PC-3 (cell line): ENCODE measurements at regions not wholly inside any gene's neighbourhood (a gene's known extent, or its start where the extent isn't known, plus 50 kb on each side); places are given as distances from the start of the nearest gene placed in this dataset.

Experiments used
- ATAC-seq: fragments of 200-7000 bp; cut with Tn5 transposase; 2 replicates; pipeline ENCODE4 v1.9.1; 2020; ENCODE audit warnings: mild to moderate bottlenecking, moderate library complexity
- BruUV-seq: library from RNA; stranded (reverse); fragments of 400-500 nt; replicated peaks from 2 replicates; lab custom pipeline; 2021; lab: Mats Ljungman, UMichigan
- CTCF ChIA-PET: fragments of 300-600 bp; sonication (Branson Sonifier 250); formaldehyde crosslinking; loops from one replicate; lab custom pipeline; 2022; ENCODE audit warnings: antibody characterized with exemption; lab: Charles Lee
- POLR2A ChIA-PET: fragments of 300-600 bp; sonication (Branson Sonifier 250); formaldehyde crosslinking; loops from one replicate; lab custom pipeline; 2022; ENCODE audit warnings: antibody characterized with exemption; ENCODE audit not compliant: unreplicated experiment; lab: Charles Lee
- DNase-seq: peaks from one replicate; pipeline ENCODE4 v3.0.0-alpha.2; 2015
- H2AFZ ChIP-seq: fragments of 300-600 bp; sonication (generic); 2 replicates; pipeline ENCODE4 v1.6.0; 2016; ENCODE audit warnings: antibody characterized with exemption, low read length
- H3F3A ChIP-seq: fragments of 300-600 bp; sonication (generic); one replicate; pipeline ENCODE4 v1.6.0; 2017; ENCODE audit warnings: antibody characterized with exemption, low read length, control low read depth, mild to moderate bottlenecking; ENCODE audit not compliant: unreplicated experiment
- H3K27ac ChIP-seq: fragments of 300-600 bp; sonication (generic); 2 replicates; pipeline ENCODE4 v1.5.1; 2016; ENCODE audit warnings: mild to moderate bottlenecking, low read length
- H3K27me3 ChIP-seq: fragments of 300-600 bp; sonication (generic); 2 replicates; pipeline ENCODE4 v1.6.1; 2016; ENCODE audit warnings: low read length, mixed read lengths
- H3K36me3 ChIP-seq: fragments of 300-600 bp; sonication (generic); 2 replicates; pipeline ENCODE4 v1.6.1; 2016; ENCODE audit warnings: low read depth, mixed run types, low read length, mixed read lengths
- H3K4me1 ChIP-seq: fragments of 300-600 bp; sonication (generic); 2 replicates; pipeline ENCODE4 v1.5.1; 2016; ENCODE audit warnings: low read length; ENCODE audit not compliant: insufficient read depth
- H3K4me2 ChIP-seq: fragments of 300-600 bp; sonication (generic); 2 replicates; pipeline ENCODE4 v1.6.0; 2016; ENCODE audit warnings: low read length
- H3K4me3 ChIP-seq: fragments of 300-600 bp; sonication (generic); 2 replicates; pipeline ENCODE4 v1.5.1; 2016; ENCODE audit warnings: mild to moderate bottlenecking, low read length, mixed read lengths
- H3K79me2 ChIP-seq: fragments of 300-600 bp; sonication (generic); 2 replicates; pipeline ENCODE4 v1.6.1; 2017; ENCODE audit warnings: low read length, mixed read lengths
- H3K9ac ChIP-seq: fragments of 300-600 bp; sonication (generic); 2 replicates; pipeline ENCODE4 v1.6.0; 2016; ENCODE audit warnings: mild to moderate bottlenecking, low read length
- H3K9me2 ChIP-seq: fragments of 300-600 bp; sonication (generic); replicated peaks from 2 replicates; pipeline ENCODE4 v1.6.1; 2016; ENCODE audit warnings: mixed run types, low read length, mixed read lengths
- H3K9me3 ChIP-seq: fragments of 300-600 bp; sonication (generic); 2 replicates; pipeline ENCODE4 v1.6.1; 2016; ENCODE audit warnings: low read length, mixed read lengths
- H4K20me1 ChIP-seq: fragments of 300-600 bp; sonication (generic); 2 replicates; pipeline ENCODE4 v1.6.1; 2016; ENCODE audit warnings: low read length, mixed read lengths
- EZH2 ChIP-seq: fragments of 300-600 bp; sonication (generic); IDR thresholded peaks from one replicate; pipeline ENCODE4 v1.6.1; 2017; ENCODE audit warnings: antibody characterized with exemption, mild to moderate bottlenecking, low read length; ENCODE audit not compliant: unreplicated experiment
- EZH2phosphoT487 ChIP-seq: fragments of 300-600 bp; sonication (generic); IDR thresholded peaks from 2 replicates; pipeline ENCODE4 v1.6.1; 2018; ENCODE audit warnings: mild to moderate bottlenecking, antibody characterized with exemption, low read length, borderline replicate concordance
- intact Hi-C: fragments of 100-400 bp; cut with micrococcal nuclease; formaldehyde crosslinking; loops from 2 replicates; pipeline ENCODE4 v1.9.0; 2023
- TF ChIP-seq, protein P1 (sequence below): fragments of 300-600 bp; sonication (generic); conservative IDR thresholded peaks from 2 replicates; pipeline ENCODE4 v1.5.1; 2017; ENCODE audit warnings: antibody characterized with exemption, low read depth, mild to moderate bottlenecking, low read length

DNA sequence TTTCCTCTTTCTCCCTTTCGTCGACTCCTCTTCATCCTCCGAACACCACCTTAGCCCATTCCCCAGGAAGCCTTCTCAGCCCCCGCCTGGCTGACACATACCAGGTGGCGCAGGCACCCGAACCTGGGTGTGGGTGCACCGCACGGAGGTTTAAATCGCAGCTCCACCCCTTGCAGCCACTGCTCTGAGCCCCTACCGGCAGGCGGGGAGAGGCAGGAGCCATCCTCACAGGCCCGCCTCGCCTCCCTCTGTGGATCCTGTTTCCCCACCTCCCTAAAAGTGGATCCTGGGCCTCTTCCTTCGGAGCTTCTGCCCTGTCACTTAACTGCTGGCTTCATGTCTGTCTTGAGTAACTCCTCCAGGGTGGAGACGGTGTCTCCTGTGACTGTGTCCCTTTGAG, 110.7 kb downstream of the OLFM1 start:
- Histone ChIP-seq H3K9me3 (no peaks in the 10 kb centered on the region), H3K27ac (no peak overlapping the region), H2AFZ (no peak overlapping the region), H3K4me1 (no peaks in the 10 kb centered on the region), H3K36me3 (no peaks in the 10 kb centered on the region), H3K27me3 (peaks cover 22% of the 10 kb centered on the region), H3F3A (no peaks in the 10 kb centered on the region), H3K79me2 (no peaks in the 10 kb centered on the region), H3K4me3 (no peak overlapping the region), H3K9me2 (no peaks in the 10 kb centered on the region), H3K4me2 (no peak overlapping the region), H4K20me1 (no peaks in the 10 kb centered on the region), H3K9ac (no peak overlapping the region)
- intact Hi-C loops, result no loop called here
- no peak for ATAC-seq
- POLR2A ChIA-PET, result no interaction called here
- no TSS peak for BruUV-seq
- no peak for DNase-seq
- TF ChIP-seq, protein P1, sequence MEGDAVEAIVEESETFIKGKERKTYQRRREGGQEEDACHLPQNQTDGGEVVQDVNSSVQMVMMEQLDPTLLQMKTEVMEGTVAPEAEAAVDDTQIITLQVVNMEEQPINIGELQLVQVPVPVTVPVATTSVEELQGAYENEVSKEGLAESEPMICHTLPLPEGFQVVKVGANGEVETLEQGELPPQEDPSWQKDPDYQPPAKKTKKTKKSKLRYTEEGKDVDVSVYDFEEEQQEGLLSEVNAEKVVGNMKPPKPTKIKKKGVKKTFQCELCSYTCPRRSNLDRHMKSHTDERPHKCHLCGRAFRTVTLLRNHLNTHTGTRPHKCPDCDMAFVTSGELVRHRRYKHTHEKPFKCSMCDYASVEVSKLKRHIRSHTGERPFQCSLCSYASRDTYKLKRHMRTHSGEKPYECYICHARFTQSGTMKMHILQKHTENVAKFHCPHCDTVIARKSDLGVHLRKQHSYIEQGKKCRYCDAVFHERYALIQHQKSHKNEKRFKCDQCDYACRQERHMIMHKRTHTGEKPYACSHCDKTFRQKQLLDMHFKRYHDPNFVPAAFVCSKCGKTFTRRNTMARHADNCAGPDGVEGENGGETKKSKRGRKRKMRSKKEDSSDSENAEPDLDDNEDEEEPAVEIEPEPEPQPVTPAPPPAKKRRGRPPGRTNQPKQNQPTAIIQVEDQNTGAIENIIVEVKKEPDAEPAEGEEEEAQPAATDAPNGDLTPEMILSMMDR, result no peak
- TF ChIP-seq EZH2phosphoT487, result no peak
- TF ChIP-seq EZH2, result no peak
- CTCF ChIA-PET, result no interaction called here

DNA sequence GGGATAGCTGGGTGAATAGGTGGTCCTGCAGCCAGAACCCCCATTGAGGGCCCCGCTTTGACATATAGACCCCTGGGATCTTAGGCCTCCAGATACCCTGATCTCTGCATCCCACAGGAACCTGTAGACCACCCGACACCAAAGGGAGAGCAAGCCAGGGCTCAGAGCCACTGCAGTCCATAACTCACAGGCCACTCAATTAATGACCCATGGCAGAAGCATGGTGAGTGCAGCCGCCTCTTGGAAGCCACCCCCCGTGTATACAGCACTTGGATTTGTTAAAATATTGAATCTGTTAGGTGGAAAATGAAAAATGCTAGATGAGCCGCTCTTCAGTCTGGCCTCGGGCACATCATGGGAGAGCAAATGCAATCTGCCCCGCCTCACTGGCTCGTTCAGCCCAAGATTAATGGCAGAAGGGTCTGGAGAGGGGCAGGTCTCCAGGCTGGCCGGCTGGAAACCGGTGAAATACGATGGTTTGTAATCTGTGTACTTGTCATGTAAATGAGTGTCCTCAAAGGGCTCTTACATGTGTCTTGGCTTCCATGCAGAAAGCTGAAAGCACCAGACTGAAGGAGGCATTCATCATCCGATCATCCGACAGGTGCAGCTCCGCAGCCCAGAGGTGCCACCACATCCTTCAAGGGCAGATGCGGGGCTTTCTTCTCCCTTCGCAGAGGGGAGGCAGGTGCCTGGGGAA, 111.3 kb downstream of the OLFM1 start:
- BruUV-seq, result no TSS peak
- no peaks in the 10 kb centered on the region for H3K9me3 ChIP-seq
- DNase-seq (no peak), ATAC-seq (no peak)
- intact Hi-C loops, result no loop called here
- H3F3A ChIP-seq, result no peaks in the 10 kb centered on the region
- no peak overlapping the region for H2AFZ ChIP-seq
- H3K9ac ChIP-seq, result no peak overlapping the region
- no peak overlapping the region for H3K4me3 ChIP-seq
- CTCF ChIA-PET, result no interaction called here
- H3K9me2 ChIP-seq, result no peaks in the 10 kb centered on the region
- H3K79me2 ChIP-seq, result no peaks in the 10 kb centered on the region
- H4K20me1 ChIP-seq, result no peaks in the 10 kb centered on the region
- no peak overlapping the region for H3K4me2 ChIP-seq
- no peak overlapping the region for H3K27ac ChIP-seq
- no peaks in the 10 kb centered on the region for H3K4me1 ChIP-seq
- POLR2A ChIA-PET, result no interaction called here
- peaks cover 22% of the 10 kb centered on the region for H3K27me3 ChIP-seq
- no peaks in the 10 kb centered on the region for H3K36me3 ChIP-seq
- no peak for TF ChIP-seq EZH2
- no peak for TF ChIP-seq EZH2phosphoT487
- TF ChIP-seq, protein P1, result no peak

DNA sequence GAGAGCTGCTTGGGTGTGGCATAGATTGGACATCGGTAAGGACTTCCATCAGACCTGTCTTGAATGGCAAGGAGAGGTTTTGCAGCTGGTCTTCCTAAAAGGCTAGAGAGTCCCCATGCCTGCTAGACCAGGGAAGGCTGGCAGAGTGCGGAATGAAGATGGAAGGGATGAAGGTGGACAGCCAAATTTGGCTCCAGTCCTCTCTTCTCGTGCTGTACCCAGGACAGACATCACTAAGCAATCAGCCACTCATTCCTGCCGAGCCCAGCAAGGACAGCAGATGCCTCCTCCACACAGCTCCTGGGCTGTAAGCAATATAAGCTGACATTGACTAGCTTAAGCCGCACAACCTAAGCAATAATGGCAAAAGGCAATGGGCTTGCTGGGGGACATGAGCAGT, 112.0 kb downstream of the OLFM1 start:
- Histone ChIP-seq H3K79me2 (no peaks in the 10 kb centered on the region), H3K36me3 (no peaks in the 10 kb centered on the region)

More for the DNA sequence above, 112.0 kb downstream of the OLFM1 start:
- no peak overlapping the region for H2AFZ ChIP-seq
- DNase-seq (no peak), ATAC-seq (no peak)
- ChIA-PET CTCF (no interaction called here), POLR2A (no interaction called here)
- H3K9me2 ChIP-seq, result no peaks in the 10 kb centered on the region
- intact Hi-C loops, result no loop called here
- no peak overlapping the region for H3K4me2 ChIP-seq
- H4K20me1 ChIP-seq, result no peaks in the 10 kb centered on the region
- H3K4me3 ChIP-seq, result no peak overlapping the region
- no peaks in the 10 kb centered on the region for H3K4me1 ChIP-seq
- no TSS peak for BruUV-seq
- no peaks in the 10 kb centered on the region for H3F3A ChIP-seq
- H3K9me3 ChIP-seq, result no peaks in the 10 kb centered on the region
- H3K9ac ChIP-seq, result no peak overlapping the region
- H3K27ac ChIP-seq, result no peak overlapping the region
- peaks cover 22% of the 10 kb centered on the region; the same call in 1 of the 2 replicates for H3K27me3 ChIP-seq
- TF ChIP-seq EZH2 (no peak), EZH2phosphoT487 (no peak)
- TF ChIP-seq, protein P1, result no peak
